Body of pancreas (tissue), 4 donors: ENCODE measurements at regions not wholly inside any gene's neighbourhood (a gene's known extent, or its start where the extent isn't known, plus 50 kb on each side); places are given as distances from the start of the nearest gene placed in this dataset.

Experiments
- ATAC-seq: fragments of 150-250 bp; one replicate; pipeline ENCODE4 v1.9.1; 2016
- DNase-seq, 4 donors: peaks; one replicate each; pipeline ENCODE4 v3.0.0-alpha.2; 2019
- H3K27ac ChIP-seq, 4 donors: fragments of 200-600 bp; sonication (generic); 1 replicate in 3 of 4; 2 replicates in 1 of 4; pipeline versions ENCODE4 v1.5.1 to v1.6.1; 2016 to 2019; ENCODE audit warnings: mild to moderate bottlenecking in 1 of 4, mixed read lengths in 1 of 4, moderate library complexity in 1 of 4
- H3K27me3 ChIP-seq, 2 donors: fragments of 200-600 bp; sonication (generic); one replicate each; pipeline ENCODE4 v1.6.0; 2016; ENCODE audit warnings: mild to moderate bottlenecking in 1 of 2
- H3K36me3 ChIP-seq, 2 donors: fragments of 200-600 bp; sonication (generic); replicated peaks in 1 of 2; 2 replicates each; pipeline ENCODE4 v1.5.1; 2016; ENCODE audit warnings: low read depth in 2 of 2; ENCODE audit not compliant: insufficient read depth in 1 of 2
- H3K4me1 ChIP-seq: fragments of 200-600 bp; sonication (generic); one replicate; pipeline ENCODE4 v1.6.0; 2016
- H3K4me3 ChIP-seq, 2 donors: fragments of 200-600 bp; sonication (generic); 1 replicate in 1 of 2; 2 replicates in 1 of 2; pipeline ENCODE4 v1.5.1; 2016 to 2019
- H3K9me3 ChIP-seq, 3 donors: fragments of 200-600 bp; sonication (generic); 1 replicate in 2 of 3; 2 replicates in 1 of 3; pipeline ENCODE4 v1.5.1; 2016
- POLR2A ChIP-seq, 3 donors: fragments of 450-650 bp; IDR thresholded peaks; one replicate each; pipeline ENCODE4 v1.6.1; 2016; ENCODE audit warnings: antibody characterized with exemption in 3 of 3, mild to moderate bottlenecking in 2 of 3
- WGBS, 2 donors: methylation state at CpG; one replicate each; pipeline ENCODE4 v1.1.5; 2017; 5-methylcytosine and 5-hydroxymethylcytosine counted together
- intact Hi-C: fragments of 100-400 bp; cut with DNase I; formaldehyde crosslinking; loops from one replicate; pipeline ENCODE4 v1.15.1; 2023
- TF ChIP-seq, protein P1 (sequence below), 7 experiments: fragments of 450-650 bp in 4 of 7; fragments of 200-600 bp in 3 of 7; sonication (generic) in 3 of 7; IDR thresholded peaks; one replicate each; pipeline ENCODE4 v1.5.1; 2016 to 2019; ENCODE audit warnings: antibody characterized with exemption in 7 of 7

- 59 to 67% methylated on average over 8 of the region's 8 CpGs for WGBS, 2 donors
- no peak for DNase-seq
- no peak for ATAC-seq
- no peaks in the 10 kb centered on the region for H3K9me3 ChIP-seq
- no peaks in the 10 kb centered on the region for H3K27me3 ChIP-seq
- no peak overlapping the region for H3K4me3 ChIP-seq
- no peak for TF ChIP-seq POLR2A (IDR thresholded peaks at IDR 0.05)
- TF ChIP-seq, protein P1, sequence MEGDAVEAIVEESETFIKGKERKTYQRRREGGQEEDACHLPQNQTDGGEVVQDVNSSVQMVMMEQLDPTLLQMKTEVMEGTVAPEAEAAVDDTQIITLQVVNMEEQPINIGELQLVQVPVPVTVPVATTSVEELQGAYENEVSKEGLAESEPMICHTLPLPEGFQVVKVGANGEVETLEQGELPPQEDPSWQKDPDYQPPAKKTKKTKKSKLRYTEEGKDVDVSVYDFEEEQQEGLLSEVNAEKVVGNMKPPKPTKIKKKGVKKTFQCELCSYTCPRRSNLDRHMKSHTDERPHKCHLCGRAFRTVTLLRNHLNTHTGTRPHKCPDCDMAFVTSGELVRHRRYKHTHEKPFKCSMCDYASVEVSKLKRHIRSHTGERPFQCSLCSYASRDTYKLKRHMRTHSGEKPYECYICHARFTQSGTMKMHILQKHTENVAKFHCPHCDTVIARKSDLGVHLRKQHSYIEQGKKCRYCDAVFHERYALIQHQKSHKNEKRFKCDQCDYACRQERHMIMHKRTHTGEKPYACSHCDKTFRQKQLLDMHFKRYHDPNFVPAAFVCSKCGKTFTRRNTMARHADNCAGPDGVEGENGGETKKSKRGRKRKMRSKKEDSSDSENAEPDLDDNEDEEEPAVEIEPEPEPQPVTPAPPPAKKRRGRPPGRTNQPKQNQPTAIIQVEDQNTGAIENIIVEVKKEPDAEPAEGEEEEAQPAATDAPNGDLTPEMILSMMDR (IDR thresholded peaks at IDR 0.05), result no peak
- H3K4me1 ChIP-seq, result no peaks in the 10 kb centered on the region
- H3K27ac ChIP-seq, result no peak overlapping the region
- no peaks in the 10 kb centered on the region for H3K36me3 ChIP-seq
- intact Hi-C loops, result no loop called here
Observed at GRCh38 chr20:60935971-60936370, 316.1 kb upstream of the CDH4 start.

DNA sequence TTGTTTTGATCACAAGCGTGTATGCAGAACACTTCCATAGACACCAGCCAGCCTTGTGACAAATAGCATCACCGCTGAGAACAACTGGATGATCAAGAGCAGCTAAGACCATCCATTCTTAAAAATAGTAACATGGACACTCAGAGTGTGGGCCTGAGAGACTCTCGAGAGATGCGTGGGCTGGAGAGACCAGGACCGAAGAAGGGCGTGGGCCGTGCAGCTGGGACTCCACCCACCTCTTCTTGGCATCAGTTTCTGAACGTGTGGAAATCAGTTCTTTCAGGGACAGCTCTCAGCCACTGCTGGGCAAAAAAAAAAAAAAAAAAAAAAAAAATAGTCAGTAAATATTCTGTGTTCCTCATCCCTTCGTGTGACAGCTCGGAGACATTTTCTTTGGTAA, 314.5 kb upstream of the CDH4 start:
- ATAC-seq (no peak), DNase-seq (no peak)
- Histone ChIP-seq H3K4me3 (no peak overlapping the region), H3K9me3 (no peaks in the 10 kb centered on the region), H3K27me3 (no peaks in the 10 kb centered on the region), H3K27ac (no peak overlapping the region), H3K36me3 (no peaks in the 10 kb centered on the region), H3K4me1 (no peaks in the 10 kb centered on the region)
- 60 to 63% methylated on average over 10 of the region's 10 CpGs for WGBS, 2 donors
- TF ChIP-seq POLR2A (IDR thresholded peaks at IDR 0.05), result no peak
- TF ChIP-seq, protein P1 (IDR thresholded peaks at IDR 0.05), result no peak
- intact Hi-C loops, result no loop called here

DNA sequence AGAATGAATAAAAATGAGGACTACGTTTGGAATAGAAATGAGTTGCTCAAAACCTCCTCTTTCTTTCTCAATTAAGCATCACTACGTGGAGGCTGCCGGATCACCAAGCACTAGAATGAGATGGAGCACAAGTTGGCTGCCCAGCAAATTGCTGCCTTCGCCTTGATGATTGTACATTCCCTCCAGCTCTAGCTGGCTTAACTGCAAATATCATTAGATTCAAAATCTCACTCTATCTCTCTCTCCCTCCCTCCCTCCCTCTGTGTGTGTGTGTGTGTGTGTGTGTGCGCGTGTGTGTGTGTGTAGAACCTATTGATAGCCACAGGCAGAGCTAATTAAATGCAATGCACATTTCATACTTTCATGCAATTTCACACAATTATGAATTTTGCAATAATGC, 310.7 kb upstream of the CDH4 start:
- DNase-seq (no peak), ATAC-seq (no peak)
- TF ChIP-seq, protein P1 (IDR thresholded peaks at IDR 0.05), result no peak
- no peak for TF ChIP-seq POLR2A (IDR thresholded peaks at IDR 0.05)
- no peaks in the 10 kb centered on the region for H3K4me1 ChIP-seq
- no peak overlapping the region for H3K27ac ChIP-seq
- H3K36me3 ChIP-seq, result no peaks in the 10 kb centered on the region
- no peaks in the 10 kb centered on the region for H3K27me3 ChIP-seq
- intact Hi-C loops, result no loop called here
- H3K9me3 ChIP-seq, result no peaks in the 10 kb centered on the region
- 75 to 79% methylated on average over 6 of the region's 6 CpGs for WGBS, 2 donors
- H3K4me3 ChIP-seq, result no peak overlapping the region

DNA sequence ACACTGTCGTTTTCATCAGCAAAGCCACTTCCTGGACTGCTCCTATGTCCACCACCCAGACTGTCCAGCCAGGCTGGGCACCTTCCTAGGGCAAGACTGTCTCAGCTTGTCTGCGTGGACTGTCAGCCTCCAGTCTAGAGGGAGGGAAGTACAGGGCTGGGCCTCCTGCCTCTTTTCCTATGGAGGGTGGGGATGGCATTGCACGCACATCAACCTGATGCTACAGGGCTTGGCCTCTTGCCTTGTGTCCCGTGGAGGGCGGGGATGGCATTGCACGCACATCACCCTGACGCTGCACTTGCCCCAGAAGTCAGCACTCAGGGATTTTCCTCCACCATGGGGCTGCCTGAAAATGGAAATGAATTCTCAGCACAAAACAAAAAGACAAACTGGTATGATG, 304.2 kb upstream of the CDH4 start:
- Histone ChIP-seq H3K9me3 (no peaks in the 10 kb centered on the region), H3K27me3 (no peaks in the 10 kb centered on the region), H3K4me3 (no peak overlapping the region), H3K36me3 (no peaks in the 10 kb centered on the region), H3K4me1 (no peaks in the 10 kb centered on the region), H3K27ac (no peak overlapping the region)
- ATAC-seq, result no peak
- no peak for DNase-seq
- intact Hi-C loops, result no loop called here
- 76 to 79% methylated on average over 7 of the region's 7 CpGs for WGBS, 2 donors
- TF ChIP-seq, protein P1 (IDR thresholded peaks at IDR 0.05), result no peak
- TF ChIP-seq POLR2A (IDR thresholded peaks at IDR 0.05), result no peak

GRCh38 chr20:60948224-60948623, 303.8 kb upstream of the CDH4 start:
- TF ChIP-seq, protein P1 (IDR thresholded peaks at IDR 0.05), result no peak
- no peak for TF ChIP-seq POLR2A (IDR thresholded peaks at IDR 0.05)
- Histone ChIP-seq H3K4me1 (no peaks in the 10 kb centered on the region), H3K27me3 (no peaks in the 10 kb centered on the region), H3K4me3 (no peak overlapping the region), H3K36me3 (no peaks in the 10 kb centered on the region), H3K27ac (no peak overlapping the region), H3K9me3 (no peaks in the 10 kb centered on the region)
- WGBS, 2 donors, result 69 to 78% methylated on average over 6 to 8 of the region's 8 CpGs
- DNase-seq (no peak), ATAC-seq (no peak)
- intact Hi-C loops, result no loop called here
